ENCODE measurements at regions not wholly inside any gene's neighbourhood (a gene's known extent, or its start where the extent isn't known, plus 50 kb on each side); places are given as distances from the start of the nearest gene placed in this dataset.
"Not testable (repeated sequence)": the region's sequence is repeated elsewhere in the genome, so short reads cannot be mapped to it uniquely, and the experiment has no call there.

- DNase-seq = not testable (repeated sequence)
These were observed 336.2 kb upstream of the NCAM1 start for GRCh38 chr11:112624971-112625370.

DNA sequence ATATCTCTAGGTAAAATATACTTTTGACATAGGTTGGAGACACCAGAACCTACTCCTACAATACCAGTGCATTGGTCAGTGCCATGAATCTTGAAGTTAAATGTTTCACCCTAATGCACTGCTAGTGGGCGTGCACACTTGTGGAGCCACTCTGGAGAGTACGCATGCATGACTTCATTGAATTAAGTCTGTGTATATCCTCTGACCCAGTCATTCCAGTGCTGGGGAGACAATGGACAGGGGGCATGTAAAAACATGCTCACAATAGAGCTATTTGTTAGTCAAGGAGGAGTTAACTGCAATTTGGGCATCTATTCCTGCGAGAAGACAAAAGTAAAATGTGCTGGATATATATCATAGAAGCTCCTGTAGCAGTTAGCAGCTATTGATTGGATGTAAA lies 335.4 kb upstream of the NCAM1 start:
- no peak for DNase-seq

DNA sequence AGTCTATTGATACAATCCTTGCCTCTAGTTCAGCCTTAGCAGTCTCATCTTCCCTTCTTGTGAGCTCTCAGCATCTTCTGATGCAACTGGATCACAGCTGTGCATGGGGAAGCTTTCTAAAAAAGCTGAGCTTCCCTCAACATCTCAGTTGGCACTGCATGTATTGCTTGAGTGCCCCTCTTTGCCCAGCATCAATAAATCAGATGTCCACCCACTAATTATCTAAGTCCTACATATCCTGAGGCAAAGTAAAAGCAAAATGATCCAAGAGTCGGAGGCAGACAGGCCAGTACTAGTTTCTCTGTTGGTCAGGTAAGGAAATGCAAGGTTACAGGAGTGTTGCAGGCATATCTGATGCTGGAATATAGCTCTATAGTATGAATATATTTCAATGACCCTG lies 334.5 kb upstream of the NCAM1 start:
- DNase-seq = no peak

DNA sequence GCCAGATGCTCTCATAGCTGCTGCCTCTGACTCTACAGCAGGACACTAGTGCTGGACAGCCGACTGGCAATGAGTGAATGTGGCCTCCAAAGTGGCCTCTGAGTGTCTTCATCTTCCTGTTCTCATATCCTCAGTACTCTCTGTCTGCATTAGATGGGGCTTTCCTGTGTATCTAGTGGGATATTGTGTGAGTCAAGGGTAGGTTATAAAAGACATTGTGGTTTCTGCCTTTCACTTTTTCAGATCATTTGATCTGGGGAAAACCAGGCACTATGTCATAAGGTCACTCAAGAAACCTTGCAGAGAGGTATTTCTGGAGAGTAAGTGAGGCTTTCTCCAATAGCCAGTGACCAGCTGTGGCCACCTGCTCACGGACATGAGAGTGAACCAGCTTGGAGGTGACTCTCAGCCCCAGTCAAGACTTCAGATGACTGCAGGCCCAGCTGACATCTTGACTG lies 333.6 kb upstream of the NCAM1 start:
- DNase-seq = no peak

GRCh38 chr11:112628676-112629075 lies 332.5 kb upstream of the NCAM1 start:
- no peak for DNase-seq

GRCh38 chr11:112630496-112630895 lies 330.7 kb upstream of the NCAM1 start:
- no peak for DNase-seq

GRCh38 chr11:112631333-112631732 lies 329.9 kb upstream of the NCAM1 start:
- no peak for DNase-seq

DNA sequence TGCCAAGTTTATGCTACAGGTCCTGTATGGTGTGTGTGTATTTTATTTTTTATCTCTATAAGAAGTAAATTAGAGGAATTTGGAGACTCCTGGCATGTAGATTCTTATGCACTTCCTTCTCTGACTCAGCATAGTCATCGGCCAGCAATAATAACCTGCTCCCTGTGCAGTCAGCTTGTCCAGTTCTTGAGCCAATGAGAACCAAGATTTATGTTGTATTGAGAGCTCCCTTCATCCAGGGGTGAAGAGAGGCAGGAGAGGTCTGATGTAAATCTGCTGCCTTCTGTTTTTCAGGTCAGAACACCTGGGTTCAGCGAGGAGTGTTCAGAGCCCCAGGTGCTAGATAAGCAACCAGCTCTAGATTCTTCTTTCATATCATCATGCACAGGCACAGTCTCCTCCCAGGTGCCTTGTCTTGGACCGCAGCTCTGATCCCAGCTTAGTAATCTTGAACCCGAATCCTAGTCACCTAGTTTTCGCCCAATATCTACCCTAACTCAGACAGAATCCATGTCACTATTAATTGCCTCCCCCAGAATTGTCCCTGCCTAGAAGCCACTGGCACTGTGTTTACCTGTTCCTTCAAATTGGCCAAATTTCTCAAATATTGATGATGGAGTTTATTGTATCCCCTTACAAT lies 328.2 kb upstream of the NCAM1 start:
- DNase-seq = no peak

GRCh38 chr11:112634551-112634950 lies 326.7 kb upstream of the NCAM1 start:
- no peak for DNase-seq

DNA sequence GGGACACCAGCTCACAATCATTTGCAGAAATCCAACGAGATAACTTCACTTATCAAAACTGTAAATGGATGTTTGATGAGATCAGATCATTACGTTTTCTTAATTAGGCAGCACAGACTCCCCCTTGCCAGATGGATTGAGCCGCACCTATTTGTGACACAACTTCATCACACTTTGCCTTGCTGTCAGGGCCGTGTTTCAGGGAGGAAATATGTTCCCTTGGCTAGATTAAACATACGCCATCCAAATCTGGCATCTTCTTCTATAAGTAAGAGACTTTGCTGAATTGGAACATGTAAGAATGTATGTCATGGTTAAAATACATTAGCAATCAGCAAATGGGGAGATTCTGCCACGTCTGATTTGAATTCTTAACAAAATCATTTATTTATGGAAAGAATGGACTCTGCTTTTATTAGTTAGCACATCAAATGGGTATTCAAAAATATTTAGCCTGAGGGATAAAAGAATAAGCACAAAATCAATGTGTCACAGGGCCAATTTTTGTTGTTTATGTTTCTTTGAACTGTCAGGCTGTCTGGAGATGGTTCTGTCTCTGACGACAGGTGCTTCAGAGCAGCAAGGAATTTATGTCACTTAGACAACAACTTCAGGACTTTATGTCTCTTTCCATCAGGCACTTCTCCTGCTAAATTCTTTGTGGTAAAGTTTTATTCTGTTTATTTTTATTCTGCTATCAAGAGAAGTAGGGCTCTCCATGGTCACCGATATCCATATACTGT lies 326.1 kb upstream of the NCAM1 start:
- no peak for DNase-seq

GRCh38 chr11:112637076-112637475 lies 324.1 kb upstream of the NCAM1 start:
- DNase-seq = no peak

- no peak for DNase-seq
These were observed 323.3 kb upstream of the NCAM1 start for GRCh38 chr11:112637876-112638275.

GRCh38 chr11:112639469-112639868 lies 321.8 kb upstream of the NCAM1 start:
- DNase-seq = no peak

DNA sequence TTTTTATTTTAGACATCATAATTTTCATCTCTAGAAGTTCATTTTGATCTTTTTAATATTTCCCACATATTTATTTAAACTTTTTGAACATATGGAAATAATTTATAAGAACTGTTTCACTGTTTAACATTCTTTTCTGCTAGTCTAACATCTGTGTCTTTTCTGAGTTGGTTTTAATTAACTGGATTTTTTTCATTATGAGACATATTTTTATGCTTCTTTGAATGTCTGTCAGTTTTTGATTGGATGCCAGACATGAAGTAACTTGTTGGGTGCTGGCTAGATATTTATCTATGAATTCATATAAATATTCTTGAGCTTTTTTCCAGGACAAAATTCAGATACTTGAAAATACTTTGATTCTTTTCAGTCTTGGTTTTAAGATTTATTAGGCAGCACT lies 317.8 kb upstream of the NCAM1 start:
- no peak for DNase-seq

GRCh38 chr11:112644410-112645131 lies 316.6 kb upstream of the NCAM1 start:
- no peak for DNase-seq

GRCh38 chr11:112649856-112650255 lies 311.4 kb upstream of the NCAM1 start:
- DNase-seq = no peak

DNA sequence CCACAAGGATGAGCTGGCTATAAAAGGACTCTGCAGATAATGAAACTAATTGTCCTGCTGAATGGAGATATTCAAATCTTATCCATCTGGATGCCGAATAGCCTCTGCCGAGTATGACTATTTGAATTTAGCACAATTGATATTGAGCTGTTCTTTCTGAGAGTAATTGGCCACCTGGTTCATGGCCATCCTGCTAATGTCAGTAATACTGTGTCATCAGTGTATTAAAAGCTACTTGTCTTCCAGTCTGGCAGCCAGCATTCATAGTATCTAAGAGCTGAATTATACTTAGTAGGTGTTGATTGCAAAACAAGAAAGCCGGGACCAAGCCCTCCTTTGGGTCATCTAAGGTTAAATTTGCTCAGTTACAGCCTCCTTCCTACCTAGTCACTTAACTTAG lies 310.7 kb upstream of the NCAM1 start:
- DNase-seq = no peak

- no peak for DNase-seq
These were observed 309.8 kb upstream of the NCAM1 start for GRCh38 chr11:112651386-112651785.

- no peak for DNase-seq
These were observed 308.3 kb upstream of the NCAM1 start for GRCh38 chr11:112652786-112653390.

GRCh38 chr11:112655371-112655770 lies 305.8 kb upstream of the NCAM1 start:
- DNase-seq = no peak

DNA sequence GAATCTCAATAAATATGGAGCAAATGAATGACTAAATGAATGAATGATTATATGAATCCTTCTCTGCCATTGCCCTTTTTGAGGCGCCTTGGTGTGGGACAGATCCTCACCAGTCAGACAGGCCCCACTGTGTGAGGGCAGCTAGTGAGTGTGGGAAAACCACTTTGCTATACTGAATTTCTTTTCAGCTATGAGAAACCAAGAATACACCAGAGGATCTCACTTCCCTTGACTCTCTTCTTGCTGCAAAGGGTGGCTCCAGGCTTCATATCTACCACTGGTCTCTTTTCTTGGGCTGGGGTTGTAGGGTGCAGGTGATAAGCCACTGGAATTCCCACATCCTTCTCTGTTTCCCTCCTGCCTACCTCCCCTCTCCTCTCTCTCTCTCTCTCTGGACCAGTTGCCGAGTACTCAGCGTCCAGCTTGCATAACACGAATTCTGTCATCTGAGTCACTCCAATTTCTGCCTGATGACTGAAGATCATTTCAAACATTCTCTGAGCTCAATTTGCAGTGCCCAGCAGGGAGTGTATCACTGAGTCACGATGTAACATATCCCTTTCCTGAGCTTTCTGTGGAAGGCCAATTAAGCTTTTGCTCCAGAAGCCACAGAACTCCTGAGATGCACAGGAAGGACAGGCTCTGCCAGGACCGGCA lies 304.3 kb upstream of the NCAM1 start:
- no peak for DNase-seq

- no peak for DNase-seq
These were observed 302.8 kb upstream of the NCAM1 start for GRCh38 chr11:112658431-112658878.

DNA sequence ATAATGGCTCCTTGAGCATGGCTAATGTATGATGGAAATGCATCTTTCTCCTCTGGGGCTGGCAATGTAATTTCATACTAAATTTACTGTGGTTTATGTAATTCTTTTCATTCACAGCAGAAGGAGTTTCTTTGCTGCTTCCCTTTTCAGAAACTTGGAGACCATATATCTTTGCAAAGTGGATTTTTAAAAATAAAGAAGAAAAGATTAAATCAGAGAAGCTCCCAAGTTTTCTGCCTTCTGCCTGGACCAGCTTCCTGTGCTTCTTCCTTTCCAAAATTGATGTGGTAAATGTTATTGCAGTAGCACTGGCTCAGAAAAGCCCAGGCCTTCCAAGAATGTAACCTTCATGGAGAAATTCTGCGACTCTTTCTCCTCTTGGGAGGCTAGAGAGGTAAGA lies 300.1 kb upstream of the NCAM1 start:
- no peak for DNase-seq

Data from activated effector memory CD4-positive, alpha-beta T cell treated with anti-CD3 and anti-CD28 coated beads, Interleukin-2, amount 50 U/mL, for 16 hours (primary cell).